HEK293 (cell line): ENCODE measurements at regions not wholly inside any gene's neighbourhood (a gene's known extent, or its start where the extent isn't known, plus 50 kb on each side); places are given as distances from the start of the nearest gene placed in this dataset.

ENCODE experiments used
- CTCF ChIA-PET: fragments of 350-600 bp; formaldehyde crosslinking; extraction: SDS; loops from one replicate; lab custom pipeline; 2021; ENCODE audit warnings: antibody characterized with exemption; lab: Yijun Ruan, JAX
- POLR2A ChIA-PET: fragments of 300-600 bp; formaldehyde crosslinking; extraction: SDS; loops from one replicate; lab custom pipeline; 2020; ENCODE audit warnings: antibody characterized with exemption, inconsistent platforms; lab: Yijun Ruan, JAX
- H3K27ac ChIP-seq: fragments of 200-500 bp; sonication (Bioruptor generic); 2 replicates; pipeline ENCODE4 v1.5.1; 2014; ENCODE audit warnings: low read depth, low read length, control low read depth, inconsistent platforms; ENCODE audit errors: extremely low read depth
- H3K36me3 ChIP-seq, 2 experiments: fragments of 200-500 bp in 1 of 2; sonication (Bioruptor generic) in 1 of 2; 1 replicate in 1 of 2; 2 replicates in 1 of 2; pipeline ENCODE4 v1.5.1; 2014 to 2017; ENCODE audit warnings: inconsistent platforms in 2 of 2, low read length in 2 of 2; ENCODE audit not compliant: control insufficient read depth in 2 of 2, insufficient read depth in 1 of 2
- H3K4me1 ChIP-seq: fragments of 200-500 bp; sonication (Bioruptor generic); 2 replicates; pipeline ENCODE4 v1.5.1; 2014; ENCODE audit warnings: mild to moderate bottlenecking, low read length, inconsistent platforms; ENCODE audit not compliant: control insufficient read depth, insufficient read depth
- H3K4me3 ChIP-seq: 2 replicates; pipeline ENCODE4 v1.5.1; 2011; ENCODE audit warnings: low read depth, mild to moderate bottlenecking, control low read depth, low read length, moderate library complexity
- H3K9me3 ChIP-seq: fragments of 200-500 bp; sonication (Bioruptor generic); 2 replicates; pipeline ENCODE4 v1.5.1; 2014; ENCODE audit warnings: low read depth, low read length, inconsistent platforms; ENCODE audit not compliant: control insufficient read depth, insufficient read depth
- ATF2 ChIP-seq: fragments of 450-650 bp; formaldehyde crosslinking; IDR thresholded peaks from 2 replicates; pipeline ENCODE4 v1.5.1; 2016; ENCODE audit warnings: missing biosample characterization, missing genetic modification characterization, low read depth
- BCL11B ChIP-seq: fragments of 450-650 bp; formaldehyde crosslinking; IDR thresholded peaks from 2 replicates; pipeline ENCODE4 v1.5.1; 2016; ENCODE audit warnings: low read depth, missing biosample characterization, missing genetic modification characterization
- CTCF ChIP-seq: fragments of 450-650 bp; formaldehyde crosslinking; IDR thresholded peaks from 2 replicates; pipeline ENCODE4 v1.5.1; 2016; ENCODE audit warnings: missing biosample characterization, missing genetic modification characterization
- GLIS2 ChIP-seq: fragments of 450-650 bp; formaldehyde crosslinking; IDR thresholded peaks from 2 replicates; pipeline ENCODE4 v1.5.1; 2016; ENCODE audit warnings: missing biosample characterization, missing genetic modification characterization
- MYNN ChIP-seq: fragments of 450-650 bp; formaldehyde crosslinking; IDR thresholded peaks from 2 replicates; pipeline ENCODE4 v1.5.1; 2016; ENCODE audit warnings: missing biosample characterization, missing genetic modification characterization, borderline replicate concordance
- PRDM6 ChIP-seq: fragments of 450-650 bp; formaldehyde crosslinking; IDR thresholded peaks from 2 replicates; pipeline ENCODE4 v1.5.1; 2017; ENCODE audit warnings: missing biosample characterization, missing genetic modification characterization
- SP2 ChIP-seq: fragments of 450-650 bp; formaldehyde crosslinking; IDR thresholded peaks from 2 replicates; pipeline ENCODE4 v1.5.1; 2016; ENCODE audit warnings: missing biosample characterization, missing genetic modification characterization
- ZBTB48 ChIP-seq: fragments of 450-650 bp; formaldehyde crosslinking; IDR thresholded peaks from 2 replicates; pipeline ENCODE4 v1.5.1; 2016; ENCODE audit warnings: missing biosample characterization, missing genetic modification characterization
- ZFP3 ChIP-seq: fragments of 450-650 bp; formaldehyde crosslinking; IDR thresholded peaks from 2 replicates; pipeline ENCODE4 v1.5.1; 2016; ENCODE audit warnings: low read depth, missing biosample characterization, missing genetic modification characterization
- ZNF112 ChIP-seq: fragments of 450-650 bp; formaldehyde crosslinking; IDR thresholded peaks from 2 replicates; pipeline ENCODE4 v1.5.0; 2017; ENCODE audit warnings: missing biosample characterization, missing genetic modification characterization
- ZNF155 ChIP-seq: fragments of 450-650 bp; formaldehyde crosslinking; IDR thresholded peaks from 2 replicates; pipeline ENCODE4 v1.5.1; 2016; ENCODE audit warnings: missing biosample characterization, missing genetic modification characterization
- ZNF184 ChIP-seq: fragments of 450-650 bp; IDR thresholded peaks from 2 replicates; pipeline ENCODE4 v1.5.1; 2018; ENCODE audit warnings: missing biosample characterization, mild to moderate bottlenecking, missing genetic modification characterization
- ZNF423 ChIP-seq: fragments of 450-650 bp; formaldehyde crosslinking; IDR thresholded peaks from 2 replicates; pipeline ENCODE4 v1.5.1; 2016; ENCODE audit warnings: missing biosample characterization, missing genetic modification characterization
- ZNF561 ChIP-seq: fragments of 450-650 bp; IDR thresholded peaks from 2 replicates; pipeline ENCODE4 v1.5.1; 2018; ENCODE audit warnings: missing biosample characterization, missing genetic modification characterization, borderline replicate concordance
- ZNF639 ChIP-seq: fragments of 450-650 bp; formaldehyde crosslinking; IDR thresholded peaks from 2 replicates; pipeline ENCODE4 v1.5.1; 2016; ENCODE audit warnings: missing biosample characterization, missing genetic modification characterization
- ZNF777 ChIP-seq: fragments of 450-650 bp; formaldehyde crosslinking; IDR thresholded peaks from 2 replicates; pipeline ENCODE4 v1.5.1; 2017; ENCODE audit warnings: missing biosample characterization, missing genetic modification characterization, borderline replicate concordance
- ZNF785 ChIP-seq: fragments of 450-650 bp; formaldehyde crosslinking; IDR thresholded peaks from 2 replicates; pipeline ENCODE4 v1.5.1; 2016; ENCODE audit warnings: missing biosample characterization, missing genetic modification characterization
- ZNF791 ChIP-seq: fragments of 450-650 bp; formaldehyde crosslinking; IDR thresholded peaks from 2 replicates; pipeline ENCODE4 v1.5.1; 2016; ENCODE audit warnings: missing biosample characterization, missing genetic modification characterization

GRCh38 chr6:77040568-77041195 lies 422.6 kb downstream of the HTR1B start:
- Histone ChIP-seq H3K27ac (no peak overlapping the region), H3K9me3 (no peaks in the 10 kb centered on the region)
- TF ChIP-seq ZBTB48 (tag by site-specific recombination), result no peak
- TF ChIP-seq ZNF423, result no peak
- TF ChIP-seq ZNF777, result no peak
- no peak for TF ChIP-seq ZFP3 (tag by site-specific recombination)
- no peak for TF ChIP-seq BCL11B (tag by site-specific recombination)
- no peak for TF ChIP-seq GLIS2 (tag by site-specific recombination)
- no peak for TF ChIP-seq ZNF112 (tag by site-specific recombination)
- TF ChIP-seq ZNF639 (tag by site-specific recombination), result no peak
- TF ChIP-seq, all 188 proteins: peak for 0
- ChIA-PET CTCF (no interaction called here), POLR2A (no interaction called here)
- Histone ChIP-seq H3K4me1 (no peaks in the 10 kb centered on the region), H3K36me3 (no peaks in the 10 kb centered on the region), H3K4me3 (no peak overlapping the region)

GRCh38 chr6:77038807-77039206 lies 424.5 kb downstream of the HTR1B start:
- CTCF ChIA-PET, result no interaction called here
- POLR2A ChIA-PET, result no interaction called here

GRCh38 chr6:77037439-77037838 lies 425.9 kb downstream of the HTR1B start:
- H3K4me1 ChIP-seq, result no peaks in the 10 kb centered on the region
- no peaks in the 10 kb centered on the region for H3K9me3 ChIP-seq
- no peaks in the 10 kb centered on the region for H3K36me3 ChIP-seq
- ChIA-PET POLR2A (no interaction called here), CTCF (no interaction called here)
- TF ChIP-seq PRDM6 (tag by site-specific recombination) (no peak), ZNF561 (no peak), ZNF155 (tag by site-specific recombination) (no peak), ATF2 (tag by site-specific recombination) (no peak)
- H3K4me3 ChIP-seq, result no peak overlapping the region
- no peak overlapping the region for H3K27ac ChIP-seq

More at GRCh38 chr6:77038807-77039206, 424.5 kb downstream of the HTR1B start:
- Histone ChIP-seq H3K36me3 (no peaks in the 10 kb centered on the region), H3K9me3 (no peaks in the 10 kb centered on the region), H3K4me3 (no peak overlapping the region)
- TF ChIP-seq MYNN (tag by site-specific recombination), result no peak
- TF ChIP-seq CTCF (tag by site-specific recombination), result no peak
- TF ChIP-seq ZNF785 (tag by site-specific recombination), result no peak
- TF ChIP-seq ZNF184 (tag by site-specific recombination), result no peak
- TF ChIP-seq ZNF791 (tag by site-specific recombination), result no peak
- no peak for TF ChIP-seq ZNF423
- TF ChIP-seq SP2 (tag by site-specific recombination), result no peak
- TF ChIP-seq, all 188 proteins: peak for 0
- H3K4me1 ChIP-seq, result no peaks in the 10 kb centered on the region
- no peak overlapping the region for H3K27ac ChIP-seq
